ENCODE measurements at regions not wholly inside any gene's neighbourhood (a gene's known extent, or its start where the extent isn't known, plus 50 kb on each side); places are given as distances from the start of the nearest gene placed in this dataset.

- TF ChIP-seq LARP7 (IDR thresholded peaks at IDR 0.05) = no peak
- no peak for TF ChIP-seq HDGF (IDR thresholded peaks at IDR 0.05)
- TF ChIP-seq TCF3 (IDR thresholded peaks at IDR 0.05; ENCODE audit: borderline replicate concordance, insufficient read depth, low read depth, low read length) = no peak
- no peak for TF ChIP-seq SMAD5 (IDR thresholded peaks at IDR 0.05; ENCODE audit: low read depth)
- TF ChIP-seq RAD51 (IDR thresholded peaks at IDR 0.05) = no peak
- no peak for TF ChIP-seq ELK1 (IDR thresholded peaks at IDR 0.05; ENCODE audit: low read depth, low read length)
These were observed 707.5 kb upstream of the FZD8 start (continued) for GRCh38 chr10:36349445-36350078.

- no peak overlapping the region for H2AFZ ChIP-seq (ENCODE audit: control insufficient read depth, low read depth, low read length)
- H3K4me3 ChIP-seq = no peak overlapping the region
- no peaks in the 10 kb centered on the region for H3K27me3 ChIP-seq (replicated peaks in 1 of 2; ENCODE audit: control insufficient read depth in 2 of 2, insufficient read depth in 2 of 2, low read length in 1 of 2)
- no peak overlapping the region for H3K27ac ChIP-seq (ENCODE audit: control insufficient read depth, insufficient read depth)
- FAIRE-seq = no peak
- no peak overlapping the region for H3K4me2 ChIP-seq (ENCODE audit: control insufficient read depth, insufficient read depth)
- no peak for DNase-seq (ENCODE audit: low read depth, low spot score)
- ChIA-PET RAD21 (ENCODE audit: unreplicated experiment) (no interaction called here), POLR2A (no interaction called here), SMC1A (ENCODE audit: uncharacterized antibody, unreplicated experiment) (no interaction called here), CTCF (interaction anchor here (0.5 kb wide), 1 partner anchor 1211 kb away, joined by 3 read pairs; no protein-coding TSS in a partner anchor)
- intact Hi-C loops (cut with micrococcal nuclease; ENCODE audit: unreplicated experiment) = no loop called here
- no peaks in the 10 kb centered on the region for H3K79me2 ChIP-seq (ENCODE audit: control insufficient read depth, insufficient read depth, low read length)
- no peaks in the 10 kb centered on the region for H3K9me3 ChIP-seq (replicated peaks; ENCODE audit: control insufficient read depth, insufficient read depth, low read length)
- no peaks in the 10 kb centered on the region for H3K36me3 ChIP-seq (ENCODE audit: control insufficient read depth in 2 of 2, insufficient read depth in 2 of 2, low read length in 1 of 2)
- in situ Hi-C loops (cut with MboI) = no loop called here
- no peak for ATAC-seq
- TF ChIP-seq TCF12 (IDR thresholded peaks at IDR 0.05; ENCODE audit: low read depth, low read length) (no peak), NR2C1 (IDR thresholded peaks at IDR 0.05) (no peak)
- no TSS peak for BruUV-seq (replicated peaks)
- no peaks in the 10 kb centered on the region for H4K20me1 ChIP-seq (ENCODE audit: control insufficient read depth, insufficient read depth)
- no peak overlapping the region for H3K9ac ChIP-seq (ENCODE audit: control insufficient read depth, insufficient read depth, low read length)
- no peaks in the 10 kb centered on the region for H3K4me1 ChIP-seq (ENCODE audit: control insufficient read depth, insufficient read depth, low read length)
These were observed 703.7 kb upstream of the FZD8 start for GRCh38 chr10:36345807-36346206.
